ENCODE measurements at regions not wholly inside any gene's neighbourhood (a gene's known extent, or its start where the extent isn't known, plus 50 kb on each side); places are given as distances from the start of the nearest gene placed in this dataset.
"Not testable (repeated sequence)": the region's sequence is repeated elsewhere in the genome, so short reads cannot be mapped to it uniquely, and the experiment has no call there.

DNA sequence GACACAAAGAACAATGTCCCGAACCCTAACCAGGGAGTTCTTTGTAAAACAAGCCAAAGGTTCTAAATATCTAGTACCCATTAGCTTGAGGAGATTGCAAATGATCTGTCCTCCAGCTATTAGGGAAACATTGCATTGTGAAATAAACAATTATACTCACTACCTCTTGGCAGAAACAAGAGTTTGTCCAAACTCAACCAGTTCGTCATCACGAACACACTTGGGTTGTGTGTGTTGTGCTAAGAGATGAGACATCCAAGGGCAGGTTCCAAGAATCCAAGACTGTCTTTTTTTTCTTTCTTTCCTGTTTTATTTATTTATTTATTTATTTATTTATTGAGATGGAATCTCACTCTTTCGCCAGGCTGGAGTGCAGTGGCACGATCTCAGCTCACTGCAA lies 793.1 kb upstream of the AUTS2 start:
- no peak for DNase-seq (ENCODE audit: low spot score)
- intact Hi-C loops (cut with micrococcal nuclease): no loop called here
- H3K36me3 Mint-ChIP-seq (ENCODE audit: low read depth): no peaks in the 10 kb centered on the region
- no peak overlapping the region for H3K27ac Mint-ChIP-seq
- H3K27me3 Mint-ChIP-seq (ENCODE audit: low read depth): no peaks in the 10 kb centered on the region
- H3K9me3 Mint-ChIP-seq: peaks cover 54% of the 10 kb centered on the region
- no peaks in the 10 kb centered on the region for H3K4me1 Mint-ChIP-seq (ENCODE audit: low read depth)
- H3K4me3 Mint-ChIP-seq (ENCODE audit: low read depth): no peak overlapping the region

DNA sequence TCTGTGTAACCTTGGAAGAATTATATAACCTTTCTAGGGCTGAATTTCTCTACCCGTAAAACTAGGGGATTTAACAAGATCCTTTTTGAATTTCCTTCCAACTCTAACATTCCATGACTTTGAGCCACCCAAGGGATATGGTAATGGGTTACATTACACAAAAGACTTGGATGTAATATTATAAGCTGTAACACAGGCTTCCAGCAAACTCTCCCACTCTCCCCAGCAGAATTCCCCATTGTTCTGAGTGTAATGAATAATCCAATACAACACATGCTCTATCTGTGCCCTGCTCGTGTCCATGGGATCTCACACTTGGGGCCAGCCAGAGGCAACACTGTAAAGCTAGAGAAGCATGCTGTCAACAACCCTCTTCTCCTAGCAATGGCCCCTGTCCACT lies 790.6 kb upstream of the AUTS2 start:
- no peaks in the 10 kb centered on the region for H3K4me1 Mint-ChIP-seq (ENCODE audit: low read depth)

DNA sequence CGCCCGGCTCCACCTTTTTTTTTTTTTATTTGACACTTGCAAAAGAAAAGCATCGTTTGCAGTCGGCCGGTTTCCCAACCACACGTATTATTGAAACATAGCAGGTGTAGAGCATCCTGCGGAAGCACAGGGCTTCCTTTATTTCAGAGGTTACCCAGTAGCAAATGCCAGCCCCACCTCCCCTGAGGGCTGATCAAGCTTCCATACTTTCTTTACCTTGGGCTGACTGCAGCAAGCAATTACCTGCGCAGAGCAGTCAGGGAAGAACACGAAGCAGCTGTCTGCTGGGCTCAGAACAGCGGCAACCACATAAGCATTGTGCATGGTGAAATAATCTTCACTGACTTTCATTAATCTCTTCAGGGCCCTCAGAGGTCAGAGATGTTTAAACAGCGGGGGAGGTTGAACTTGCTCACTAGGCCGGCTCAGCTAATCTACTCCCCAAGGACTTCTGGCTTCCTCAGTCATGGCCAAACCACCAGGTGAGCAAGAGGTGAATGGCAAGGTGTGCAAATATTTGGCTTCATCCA lies 784.7 kb upstream of the AUTS2 start:
- H3K27ac Mint-ChIP-seq: no peak overlapping the region
- no peak overlapping the region for H3K4me3 Mint-ChIP-seq (ENCODE audit: low read depth)
- no peaks in the 10 kb centered on the region for H3K4me1 Mint-ChIP-seq (ENCODE audit: low read depth)
- intact Hi-C loops (cut with micrococcal nuclease): no loop called here
- peaks cover 54% of the 10 kb centered on the region for H3K9me3 Mint-ChIP-seq
- DNase-seq (ENCODE audit: low spot score): no peak
- H3K36me3 Mint-ChIP-seq (ENCODE audit: low read depth): no peaks in the 10 kb centered on the region
- H3K27me3 Mint-ChIP-seq (ENCODE audit: low read depth): no peaks in the 10 kb centered on the region

More for the DNA sequence above, 790.6 kb upstream of the AUTS2 start:
- peaks cover 60% of the 10 kb centered on the region for H3K9me3 Mint-ChIP-seq
- H3K4me3 Mint-ChIP-seq (ENCODE audit: low read depth): no peak overlapping the region
- DNase-seq (ENCODE audit: low spot score): no peak
- H3K27ac Mint-ChIP-seq: no peak overlapping the region
- intact Hi-C loops (cut with micrococcal nuclease): no loop called here
- H3K36me3 Mint-ChIP-seq (ENCODE audit: low read depth): no peaks in the 10 kb centered on the region
- H3K27me3 Mint-ChIP-seq (ENCODE audit: low read depth): no peaks in the 10 kb centered on the region

DNA sequence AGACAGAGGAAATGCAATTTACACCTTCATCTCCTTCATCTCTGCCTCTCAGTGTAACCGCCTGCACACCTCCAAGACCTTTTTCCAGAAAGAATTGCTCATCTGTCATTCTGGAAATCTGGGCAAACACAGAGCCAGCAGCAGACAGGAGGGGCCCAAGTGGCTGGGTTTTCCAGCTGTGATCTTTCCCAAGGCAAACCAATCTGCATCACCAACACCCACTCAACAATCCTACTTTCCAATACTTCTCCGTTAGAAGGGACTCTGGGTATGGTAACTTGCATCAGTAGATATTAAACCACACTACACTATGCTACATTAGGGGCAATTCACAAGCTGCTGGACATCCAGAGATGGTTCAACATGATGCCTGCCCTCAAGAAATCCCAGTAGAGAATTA lies 781.8 kb upstream of the AUTS2 start:
- H3K4me3 Mint-ChIP-seq (ENCODE audit: low read depth): no peak overlapping the region
- intact Hi-C loops (cut with micrococcal nuclease): no loop called here

DNA sequence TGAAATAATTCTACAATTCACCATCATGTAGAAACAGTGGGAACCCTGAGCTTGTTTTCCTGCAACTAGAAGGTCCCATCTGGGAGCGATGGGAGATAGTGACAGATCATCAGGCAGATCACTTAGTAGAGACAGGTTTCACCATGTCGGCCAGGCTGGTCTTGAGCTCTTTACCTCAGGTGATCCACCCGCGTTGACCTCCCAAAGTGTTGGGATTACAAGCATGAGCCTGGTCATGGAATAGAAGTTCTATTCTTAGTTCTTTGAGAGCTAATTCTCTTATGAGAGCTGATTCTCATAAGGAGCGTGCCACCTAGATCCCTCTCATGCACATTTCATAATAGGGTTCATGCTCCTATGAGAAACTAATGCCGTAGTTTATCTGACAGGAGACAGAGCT lies 778.0 kb upstream of the AUTS2 start:
- no peak overlapping the region for H3K4me3 Mint-ChIP-seq (ENCODE audit: low read depth)
- no peak overlapping the region for H3K27ac Mint-ChIP-seq
- H3K27me3 Mint-ChIP-seq (ENCODE audit: low read depth): no peaks in the 10 kb centered on the region
- peaks cover 51% of the 10 kb centered on the region for H3K9me3 Mint-ChIP-seq
- no peak for DNase-seq (ENCODE audit: low spot score)
- H3K4me1 Mint-ChIP-seq (ENCODE audit: low read depth): no peaks in the 10 kb centered on the region
- H3K36me3 Mint-ChIP-seq (ENCODE audit: low read depth): no peaks in the 10 kb centered on the region
- intact Hi-C loops (cut with micrococcal nuclease): no loop called here

More for the DNA sequence above, 781.8 kb upstream of the AUTS2 start:
- DNase-seq (ENCODE audit: low spot score): no peak
- Mint-ChIP-seq H3K9me3 (peaks cover 41% of the 10 kb centered on the region), H3K36me3 (ENCODE audit: low read depth) (no peaks in the 10 kb centered on the region), H3K27me3 (ENCODE audit: low read depth) (no peaks in the 10 kb centered on the region), H3K27ac (no peak overlapping the region), H3K4me1 (ENCODE audit: low read depth) (no peaks in the 10 kb centered on the region)

DNA sequence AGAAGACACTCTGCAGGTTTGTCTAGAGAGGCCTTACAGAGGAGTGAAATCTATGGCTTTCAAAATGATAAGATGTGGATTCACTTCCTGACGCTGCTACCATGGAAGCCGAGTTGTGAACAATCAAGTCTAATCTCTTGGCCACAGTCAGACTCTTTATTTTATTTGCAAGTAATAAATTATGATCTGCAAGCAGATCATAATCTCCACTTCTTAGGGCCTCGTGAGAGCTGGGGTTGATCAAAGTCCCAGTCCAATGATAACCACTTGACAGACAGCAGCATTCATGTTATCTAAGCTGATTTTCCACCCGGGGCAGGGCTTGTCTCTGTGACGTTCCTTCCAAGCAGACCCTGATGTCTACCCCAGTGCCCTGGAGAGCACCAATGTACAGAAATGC lies 776.4 kb upstream of the AUTS2 start:
- Mint-ChIP-seq H3K36me3 (ENCODE audit: low read depth) (no peaks in the 10 kb centered on the region), H3K27me3 (ENCODE audit: low read depth) (no peaks in the 10 kb centered on the region), H3K4me1 (ENCODE audit: low read depth) (no peaks in the 10 kb centered on the region), H3K4me3 (ENCODE audit: low read depth) (no peak overlapping the region), H3K9me3 (peaks cover 50% of the 10 kb centered on the region), H3K27ac (no peak overlapping the region)
- intact Hi-C loops (cut with micrococcal nuclease): no loop called here
- no peak for DNase-seq (ENCODE audit: low spot score)

DNA sequence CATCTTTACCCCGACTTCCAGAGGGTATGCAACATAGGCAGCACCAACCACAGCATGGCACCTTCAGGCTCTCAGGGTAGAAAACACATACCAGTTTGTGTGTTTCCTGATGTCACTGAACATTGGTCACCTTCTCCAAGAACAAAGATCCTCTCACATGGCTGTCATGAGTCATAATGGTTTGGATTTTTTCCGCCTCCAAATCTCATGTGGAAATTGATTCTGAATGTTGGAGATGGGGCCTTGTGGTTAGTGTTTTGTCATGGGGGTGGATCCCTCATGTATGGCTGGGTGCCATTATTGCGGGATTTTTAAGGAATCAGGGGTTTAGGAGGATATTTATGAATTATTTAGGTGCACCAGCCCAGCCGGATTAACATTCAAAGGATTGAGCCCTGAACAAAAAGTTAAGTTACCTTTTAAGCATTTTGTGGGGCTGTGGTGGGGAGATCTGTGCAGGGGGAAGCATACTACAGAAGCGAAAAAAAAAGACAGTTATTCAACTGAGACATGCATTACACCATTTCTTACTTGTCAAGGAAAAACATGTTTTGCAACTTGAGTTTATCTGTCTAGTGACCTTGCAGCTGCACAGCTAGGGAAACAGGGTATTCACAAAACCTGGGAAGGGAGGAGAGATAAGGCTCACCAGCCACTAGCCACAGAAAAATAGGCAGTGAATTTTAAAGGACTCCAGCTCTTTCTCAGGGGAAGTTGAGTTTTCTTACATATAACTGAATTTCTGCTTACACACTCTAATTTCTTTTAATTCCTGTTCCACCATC lies 774.1 kb upstream of the AUTS2 start:
- DNase-seq (ENCODE audit: low spot score): no peak
- Mint-ChIP-seq H3K4me3 (ENCODE audit: low read depth) (no peak overlapping the region), H3K36me3 (ENCODE audit: low read depth) (no peaks in the 10 kb centered on the region), H3K4me1 (ENCODE audit: low read depth) (no peaks in the 10 kb centered on the region), H3K9me3 (peaks cover 48% of the 10 kb centered on the region), H3K27ac (no peak overlapping the region), H3K27me3 (ENCODE audit: low read depth) (no peaks in the 10 kb centered on the region)
- intact Hi-C loops (cut with micrococcal nuclease): no loop called here

DNA sequence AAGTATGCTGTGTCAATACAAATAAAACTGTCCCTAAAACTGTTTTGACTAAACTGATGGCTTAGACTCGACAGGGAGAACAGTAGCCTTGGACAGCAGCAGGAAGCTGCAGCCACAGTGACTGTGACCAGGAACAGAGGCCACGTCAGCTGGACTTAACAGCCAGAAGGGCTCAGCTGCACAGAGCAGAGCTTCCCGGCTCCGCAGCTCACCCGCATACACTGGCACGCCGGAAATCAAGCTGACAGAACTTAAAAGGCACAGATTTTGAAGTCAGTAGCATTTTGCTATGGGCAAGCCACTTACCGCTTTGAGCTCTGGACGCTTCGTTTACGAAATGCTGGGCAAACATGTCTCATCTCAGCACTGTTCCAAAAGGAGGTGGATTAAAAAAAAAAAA lies 769.7 kb upstream of the AUTS2 start:
- Mint-ChIP-seq H3K4me1 (ENCODE audit: low read depth) (no peaks in the 10 kb centered on the region), H3K4me3 (ENCODE audit: low read depth) (no peak overlapping the region), H3K36me3 (ENCODE audit: low read depth) (no peaks in the 10 kb centered on the region), H3K9me3 (peaks cover 60% of the 10 kb centered on the region), H3K27ac (no peak overlapping the region), H3K27me3 (ENCODE audit: low read depth) (no peaks in the 10 kb centered on the region)
- no peak for DNase-seq (ENCODE audit: low spot score)
- intact Hi-C loops (cut with micrococcal nuclease): no loop called here

DNA sequence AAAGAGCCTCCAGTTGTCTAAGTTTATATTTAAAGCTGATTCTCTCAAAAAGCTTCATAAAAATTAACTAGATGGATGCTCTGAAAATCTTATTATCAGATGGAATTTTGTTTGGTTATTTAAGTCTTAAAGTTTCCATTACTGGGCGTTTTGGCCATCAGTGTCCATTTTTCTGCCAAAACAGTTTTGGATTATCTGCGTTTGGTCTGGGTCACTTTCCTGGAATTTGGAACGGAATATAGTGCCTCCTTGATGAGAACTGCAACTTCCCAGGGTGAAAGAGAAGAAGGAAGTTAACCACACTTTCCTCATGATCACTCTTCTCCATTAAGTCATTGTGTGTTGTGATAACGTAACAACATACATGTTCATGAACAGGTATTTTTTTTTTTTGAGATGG lies 764.9 kb upstream of the AUTS2 start:
- intact Hi-C loops (cut with micrococcal nuclease): no loop called here

DNA sequence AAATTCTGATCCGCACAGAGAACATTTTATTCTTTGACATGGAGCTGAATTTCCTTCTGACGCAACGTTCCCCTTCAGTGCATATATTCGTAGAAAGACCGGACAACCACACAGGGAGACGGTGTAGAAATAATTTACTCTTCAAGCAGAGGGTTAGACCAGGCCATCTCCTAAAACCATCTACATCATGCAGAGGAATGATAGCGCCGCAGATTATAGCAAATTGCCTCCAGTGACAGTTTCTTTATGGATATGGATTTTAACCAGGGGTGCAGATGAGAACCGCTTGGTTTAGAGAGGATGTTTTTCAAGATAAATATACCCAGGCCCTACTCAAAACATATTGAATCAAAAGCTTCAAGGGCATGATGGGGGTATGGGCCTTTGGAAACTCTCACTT lies 759.3 kb upstream of the AUTS2 start:
- H3K27me3 Mint-ChIP-seq (ENCODE audit: low read depth): no peaks in the 10 kb centered on the region
- peaks cover 45% of the 10 kb centered on the region for H3K9me3 Mint-ChIP-seq
- H3K4me3 Mint-ChIP-seq (ENCODE audit: low read depth): no peak overlapping the region
- no peaks in the 10 kb centered on the region for H3K4me1 Mint-ChIP-seq (ENCODE audit: low read depth)
- no peak for DNase-seq (ENCODE audit: low spot score)
- H3K27ac Mint-ChIP-seq: no peak overlapping the region
- no peaks in the 10 kb centered on the region for H3K36me3 Mint-ChIP-seq (ENCODE audit: low read depth)
- intact Hi-C loops (cut with micrococcal nuclease): no loop called here

More for the DNA sequence above, 764.9 kb upstream of the AUTS2 start:
- Mint-ChIP-seq H3K4me1 (ENCODE audit: low read depth) (no peaks in the 10 kb centered on the region), H3K4me3 (ENCODE audit: low read depth) (no peak overlapping the region), H3K36me3 (ENCODE audit: low read depth) (no peaks in the 10 kb centered on the region), H3K27ac (no peak overlapping the region), H3K27me3 (ENCODE audit: low read depth) (no peaks in the 10 kb centered on the region), H3K9me3 (peaks cover 47% of the 10 kb centered on the region)
- no peak for DNase-seq (ENCODE audit: low spot score)

DNA sequence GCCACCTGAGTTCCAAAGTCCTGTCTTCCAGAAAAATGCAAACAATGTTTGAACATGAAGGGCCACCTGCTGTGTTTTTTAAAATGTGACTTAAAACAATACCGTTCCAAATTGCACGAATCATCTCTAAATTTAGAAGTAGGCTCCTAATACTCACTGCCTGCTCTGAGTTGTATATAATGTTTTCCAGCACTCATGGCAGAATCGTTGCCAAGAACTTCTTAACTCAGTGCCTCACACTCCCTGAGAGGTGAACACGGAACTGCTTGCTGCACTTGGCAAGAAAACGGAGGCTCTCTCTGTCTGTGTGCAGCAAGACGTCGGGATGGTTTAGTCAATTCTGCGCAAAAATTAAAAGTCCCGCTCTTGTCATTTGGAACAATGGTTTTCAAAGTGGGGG lies 757.3 kb upstream of the AUTS2 start:
- DNase-seq (ENCODE audit: low spot score): no peak
- Mint-ChIP-seq H3K27ac (no peak overlapping the region), H3K27me3 (ENCODE audit: low read depth) (no peaks in the 10 kb centered on the region), H3K4me3 (ENCODE audit: low read depth) (no peak overlapping the region), H3K4me1 (ENCODE audit: low read depth) (no peaks in the 10 kb centered on the region), H3K9me3 (peaks cover 56% of the 10 kb centered on the region), H3K36me3 (ENCODE audit: low read depth) (no peaks in the 10 kb centered on the region)
- intact Hi-C loops (cut with micrococcal nuclease): no loop called here

DNA sequence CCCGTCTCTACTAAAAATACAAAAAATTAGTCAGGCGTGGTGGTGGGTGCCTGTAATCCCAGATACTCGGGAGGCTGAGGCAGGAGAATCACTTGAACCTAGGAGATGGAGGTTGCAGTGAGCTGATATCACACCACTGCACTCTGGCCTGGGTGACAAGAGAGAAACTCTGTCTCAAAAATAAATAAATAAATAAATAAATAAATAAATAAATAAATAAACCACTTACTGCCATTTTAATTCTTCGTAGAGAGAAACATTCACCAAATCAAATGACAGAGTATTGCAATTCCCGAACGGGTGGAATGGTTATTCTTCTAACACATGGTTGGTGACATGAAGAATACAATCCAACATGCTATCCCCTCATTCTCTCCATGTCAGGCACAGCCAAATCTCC lies 754.3 kb upstream of the AUTS2 start:
- H3K9me3 Mint-ChIP-seq: peaks cover 56% of the 10 kb centered on the region
- intact Hi-C loops (cut with micrococcal nuclease): not testable (repeated sequence)

DNA sequence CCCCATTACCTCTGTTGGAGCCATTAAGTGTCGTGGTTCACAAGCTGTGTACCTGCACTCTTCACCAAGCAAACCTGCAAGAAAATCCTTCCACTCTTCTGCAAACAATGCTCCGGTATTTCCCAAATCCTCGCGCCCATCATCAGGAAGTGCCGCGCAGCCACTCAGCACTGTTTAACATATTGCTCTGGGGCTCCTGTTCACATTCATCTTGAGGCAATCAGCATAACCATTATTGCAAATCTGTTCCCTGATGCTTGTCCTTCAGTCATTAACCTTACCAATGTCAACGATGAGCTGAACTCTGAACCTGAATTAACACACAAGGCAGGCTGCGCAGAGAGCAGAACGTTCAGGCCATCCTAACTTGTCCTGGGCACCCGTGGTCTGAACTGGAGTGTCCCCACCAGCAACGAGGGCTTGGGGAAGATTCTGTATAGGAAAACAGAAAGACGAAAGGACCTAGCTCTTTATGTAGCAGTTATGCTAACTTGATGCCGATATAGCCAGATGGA lies 751.4 kb upstream of the AUTS2 start:
- no peaks in the 10 kb centered on the region for H3K36me3 Mint-ChIP-seq (ENCODE audit: low read depth)
- H3K9me3 Mint-ChIP-seq: peaks cover 48% of the 10 kb centered on the region
- no peaks in the 10 kb centered on the region for H3K27me3 Mint-ChIP-seq (ENCODE audit: low read depth)
- no peaks in the 10 kb centered on the region for H3K4me1 Mint-ChIP-seq (ENCODE audit: low read depth)
- H3K4me3 Mint-ChIP-seq (ENCODE audit: low read depth): no peak overlapping the region
- no peak for DNase-seq (ENCODE audit: low spot score)
- H3K27ac Mint-ChIP-seq: no peak overlapping the region
- intact Hi-C loops (cut with micrococcal nuclease): no loop called here

More for the DNA sequence above, 754.3 kb upstream of the AUTS2 start:
- H3K27me3 Mint-ChIP-seq (ENCODE audit: low read depth); DNase-seq (ENCODE audit: low spot score); H3K36me3 Mint-ChIP-seq (ENCODE audit: low read depth); H3K4me1 Mint-ChIP-seq (ENCODE audit: low read depth); H3K27ac Mint-ChIP-seq; H3K4me3 Mint-ChIP-seq (ENCODE audit: low read depth): not testable (repeated sequence)
